H9 (cell line): ENCODE measurements at regions not wholly inside any gene's neighbourhood (a gene's known extent, or its start where the extent isn't known, plus 50 kb on each side); places are given as distances from the start of the nearest gene placed in this dataset.

Experiments
- DNase-seq: peaks from one replicate; pipeline ENCODE4 v3.0.0-alpha.2; 2017
- H2AFZ ChIP-seq: one replicate; pipeline ENCODE4 v1.6.1; 2013; ENCODE audit warnings: mild to moderate bottlenecking, low read length, control low read depth, moderate library complexity
- H2AK5ac ChIP-seq: 2 replicates; pipeline ENCODE4 v1.6.1; 2013; ENCODE audit warnings: low read length, control low read depth, mixed read lengths; ENCODE audit not compliant: insufficient read length
- H2BK120ac ChIP-seq: one replicate; pipeline ENCODE4 v1.6.1; 2013; ENCODE audit warnings: low read depth, mild to moderate bottlenecking, low read length, control low read depth, inconsistent platforms; ENCODE audit not compliant: poor library complexity, severe bottlenecking
- H2BK12ac ChIP-seq: 2 replicates; pipeline ENCODE4 v1.6.1; 2013; ENCODE audit warnings: low read length, control low read depth, mixed read lengths, low read depth; ENCODE audit not compliant: insufficient read length
- H2BK15ac ChIP-seq: 2 replicates; pipeline ENCODE4 v1.6.1; 2013; ENCODE audit warnings: low read depth, low read length, control low read depth
- H2BK20ac ChIP-seq: one replicate; pipeline ENCODE4 v1.6.1; 2013; ENCODE audit warnings: low read depth, mild to moderate bottlenecking, low read length, control low read depth, inconsistent platforms; ENCODE audit not compliant: poor library complexity, severe bottlenecking
- H2BK5ac ChIP-seq: 2 replicates; pipeline ENCODE4 v1.6.1; 2013; ENCODE audit warnings: low read length, control low read depth, mixed read lengths; ENCODE audit not compliant: insufficient read length
- H3K14ac ChIP-seq: 2 replicates; pipeline ENCODE4 v1.6.1; 2013; ENCODE audit warnings: low read length, control low read depth; ENCODE audit not compliant: insufficient read depth
- H3K18ac ChIP-seq: 2 replicates; pipeline ENCODE4 v1.6.1; 2013; ENCODE audit warnings: low read depth, mild to moderate bottlenecking, mixed read lengths, low read length, control low read depth; ENCODE audit not compliant: insufficient read length
- H3K23ac ChIP-seq: 2 replicates; pipeline ENCODE4 v1.6.1; 2013; ENCODE audit warnings: low read length, control low read depth, mixed read lengths, low read depth; ENCODE audit not compliant: insufficient read length
- H3K23me2 ChIP-seq: 2 replicates; pipeline ENCODE4 v1.6.1; 2013; ENCODE audit warnings: low read depth, mild to moderate bottlenecking, mixed read lengths, low read length, control low read depth; ENCODE audit not compliant: insufficient read length, poor library complexity, severe bottlenecking
- H3K27ac ChIP-seq: 2 replicates; pipeline ENCODE4 v1.5.1; 2013; ENCODE audit warnings: low read length, control low read depth, mixed read lengths, low read depth; ENCODE audit not compliant: insufficient read length
- H3K27me3 ChIP-seq: 2 replicates; pipeline ENCODE4 v1.6.1; 2013; ENCODE audit warnings: low read length, control low read depth, inconsistent platforms; ENCODE audit not compliant: insufficient read depth
- H3K4ac ChIP-seq: 2 replicates; pipeline ENCODE4 v1.6.1; 2013; ENCODE audit warnings: low read depth, mild to moderate bottlenecking, control low read depth, inconsistent platforms, low read length, moderate library complexity
- H3K4me1 ChIP-seq: 2 replicates; pipeline ENCODE4 v1.6.1; 2013; ENCODE audit warnings: low read length, control low read depth, inconsistent platforms; ENCODE audit not compliant: insufficient read depth
- H3K4me2 ChIP-seq: 2 replicates; pipeline ENCODE4 v1.6.1; 2013; ENCODE audit warnings: low read length, control low read depth, mixed read lengths; ENCODE audit not compliant: insufficient read length, insufficient read depth
- H3K56ac ChIP-seq: 2 replicates; pipeline ENCODE4 v1.6.1; 2013; ENCODE audit warnings: low read depth, mild to moderate bottlenecking, mixed read lengths, low read length, control low read depth; ENCODE audit not compliant: insufficient read length
- H3K79me1 ChIP-seq: 2 replicates; pipeline ENCODE4 v1.6.1; 2013; ENCODE audit warnings: low read depth, mild to moderate bottlenecking, moderate library complexity, low read length, control low read depth, inconsistent platforms; ENCODE audit not compliant: insufficient read depth, poor library complexity, severe bottlenecking
- H3K79me2 ChIP-seq: 2 replicates; pipeline ENCODE4 v1.6.1; 2013; ENCODE audit warnings: low read length, control low read depth, inconsistent platforms; ENCODE audit not compliant: insufficient read depth
- H3K9ac ChIP-seq: 2 replicates; pipeline ENCODE4 v1.6.1; 2013; ENCODE audit warnings: low read length, control low read depth, mixed read lengths; ENCODE audit not compliant: insufficient read length; ENCODE audit errors: extremely low read depth
- H3K9me3 ChIP-seq: one replicate; pipeline ENCODE4 v1.6.1; 2013; ENCODE audit warnings: low read depth, low read length, inconsistent platforms; ENCODE audit not compliant: control insufficient read depth
- H3T11ph ChIP-seq: one replicate; pipeline ENCODE4 v1.6.1; 2013; ENCODE audit warnings: mild to moderate bottlenecking, low read length, control low read depth, inconsistent platforms
- H4K20me1 ChIP-seq: one replicate; pipeline ENCODE4 v1.6.1; 2013; ENCODE audit not compliant: control insufficient read depth, insufficient read length, insufficient read depth
- H4K5ac ChIP-seq: 2 replicates; pipeline ENCODE4 v1.6.1; 2013; ENCODE audit warnings: low read depth, mild to moderate bottlenecking, mixed read lengths, low read length, control low read depth; ENCODE audit not compliant: insufficient read length
- H4K8ac ChIP-seq: replicated peaks from 2 replicates; pipeline ENCODE4 v1.6.1; 2013; ENCODE audit warnings: low read length, control low read depth, mixed read lengths, low read depth; ENCODE audit not compliant: insufficient read length
- H4K91ac ChIP-seq: 2 replicates; pipeline ENCODE4 v1.6.1; 2013; ENCODE audit warnings: low read depth, mild to moderate bottlenecking, moderate library complexity, mixed read lengths, low read length, control low read depth; ENCODE audit not compliant: insufficient read length
- H3K27ac Mint-ChIP-seq, 3 experiments: 2 replicates in 2 of 3; 3 replicates in 1 of 3; pipeline ENCODE4 v1.8.0; 2020 to 2021; ENCODE audit warnings: mixed read lengths in 3 of 3, mild to moderate bottlenecking in 1 of 3, moderate library complexity in 1 of 3
- H3K27me3 Mint-ChIP-seq: 2 replicates; pipeline ENCODE4 v1.8.0; 2021; ENCODE audit warnings: low read depth, mild to moderate bottlenecking, moderate library complexity, mixed read lengths
- H3K36me3 Mint-ChIP-seq, 3 experiments: 2 replicates in 2 of 3; 3 replicates in 1 of 3; pipeline ENCODE4 v1.8.0; 2020 to 2021; ENCODE audit warnings: low read depth in 3 of 3, mixed read lengths in 3 of 3; ENCODE audit not compliant: insufficient read depth in 1 of 3
- H3K4me1 Mint-ChIP-seq, 2 experiments: 2 replicates each; pipeline ENCODE4 v1.8.0; 2020; ENCODE audit warnings: mixed read lengths in 2 of 2
- H3K4me3 Mint-ChIP-seq, 2 experiments: 2 replicates in 1 of 2; 3 replicates in 1 of 2; pipeline ENCODE4 v1.8.0; 2020 to 2021; ENCODE audit warnings: mild to moderate bottlenecking in 2 of 2, mixed read lengths in 2 of 2, moderate library complexity in 1 of 2
- H3K9me3 Mint-ChIP-seq, 2 experiments: 2 replicates in 1 of 2; 3 replicates in 1 of 2; pipeline ENCODE4 v1.8.0; 2020; ENCODE audit warnings: mild to moderate bottlenecking in 2 of 2, mixed read lengths in 2 of 2, moderate library complexity in 1 of 2
- WGBS: extraction: QIAGEN DNeasy Blood & Tissue Kit; methylation state at CpG from one replicate; pipeline ENCODE4 v1.1.7; 2013; ENCODE audit warnings: missing lambda C conversion rate, low lambda C conversion rate, mixed read lengths; ENCODE audit not compliant: insufficient read length; ENCODE audit errors: extremely low coverage; 5-methylcytosine and 5-hydroxymethylcytosine counted together
- TF ChIP-seq, protein P1 (sequence below): fragments of 200-600 bp; sonication (generic); conservative IDR thresholded peaks from 3 replicates; pipeline ENCODE4 v1.8.0; 2021; ENCODE audit warnings: antibody characterized with exemption, mild to moderate bottlenecking

DNA sequence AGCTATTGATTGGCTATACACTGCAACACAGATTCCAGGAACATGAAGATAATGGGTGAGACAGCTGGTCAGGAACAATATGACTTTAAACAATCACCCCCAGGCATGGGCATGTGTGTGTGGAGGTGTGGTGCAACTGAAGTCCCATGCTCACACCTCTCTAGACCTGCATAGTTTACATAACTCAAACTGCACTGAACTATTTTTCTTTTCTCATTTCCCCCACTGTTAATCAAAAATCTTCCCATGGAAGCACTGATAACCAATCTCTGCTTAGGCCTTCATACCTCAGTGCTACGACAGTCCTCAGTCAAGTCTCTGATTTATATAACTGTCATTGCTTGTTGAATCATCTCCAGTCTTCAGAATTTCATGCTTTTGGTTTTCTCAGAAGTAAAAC, 600.2 kb downstream of the NTRK3 start:
- no peak overlapping the region for H3K4me2 ChIP-seq
- no peaks in the 10 kb centered on the region for H3K36me3 Mint-ChIP-seq
- DNase-seq, result no peak
- H2BK15ac ChIP-seq, result no peak overlapping the region
- no peak overlapping the region for H2AK5ac ChIP-seq
- H2BK5ac ChIP-seq, result no peak overlapping the region
- no peaks in the 10 kb centered on the region for H3K27me3 Mint-ChIP-seq
- no peak overlapping the region for H3K27ac Mint-ChIP-seq
- no peak overlapping the region for H3K14ac ChIP-seq
- no peak overlapping the region for H3K23ac ChIP-seq
- H4K8ac ChIP-seq, result no peak overlapping the region
- no peak overlapping the region for H2AFZ ChIP-seq
- no peaks in the 10 kb centered on the region for H3K9me3 Mint-ChIP-seq
- H3K23me2 ChIP-seq, result no peaks in the 10 kb centered on the region
- no peak overlapping the region for H3K9ac ChIP-seq
- H3K56ac ChIP-seq, result no peak overlapping the region
- H3K4ac ChIP-seq, result no peak overlapping the region
- TF ChIP-seq, protein P1, sequence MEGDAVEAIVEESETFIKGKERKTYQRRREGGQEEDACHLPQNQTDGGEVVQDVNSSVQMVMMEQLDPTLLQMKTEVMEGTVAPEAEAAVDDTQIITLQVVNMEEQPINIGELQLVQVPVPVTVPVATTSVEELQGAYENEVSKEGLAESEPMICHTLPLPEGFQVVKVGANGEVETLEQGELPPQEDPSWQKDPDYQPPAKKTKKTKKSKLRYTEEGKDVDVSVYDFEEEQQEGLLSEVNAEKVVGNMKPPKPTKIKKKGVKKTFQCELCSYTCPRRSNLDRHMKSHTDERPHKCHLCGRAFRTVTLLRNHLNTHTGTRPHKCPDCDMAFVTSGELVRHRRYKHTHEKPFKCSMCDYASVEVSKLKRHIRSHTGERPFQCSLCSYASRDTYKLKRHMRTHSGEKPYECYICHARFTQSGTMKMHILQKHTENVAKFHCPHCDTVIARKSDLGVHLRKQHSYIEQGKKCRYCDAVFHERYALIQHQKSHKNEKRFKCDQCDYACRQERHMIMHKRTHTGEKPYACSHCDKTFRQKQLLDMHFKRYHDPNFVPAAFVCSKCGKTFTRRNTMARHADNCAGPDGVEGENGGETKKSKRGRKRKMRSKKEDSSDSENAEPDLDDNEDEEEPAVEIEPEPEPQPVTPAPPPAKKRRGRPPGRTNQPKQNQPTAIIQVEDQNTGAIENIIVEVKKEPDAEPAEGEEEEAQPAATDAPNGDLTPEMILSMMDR, result no peak
- WGBS, result no CpG with 5 or more reads among the region's 1 CpG
- no peak overlapping the region for H4K5ac ChIP-seq
- no peak overlapping the region for H3K4me3 Mint-ChIP-seq
- no peaks in the 10 kb centered on the region for H4K20me1 ChIP-seq
- no peak overlapping the region for H3T11ph ChIP-seq
- H3K4me1 Mint-ChIP-seq, result no peaks in the 10 kb centered on the region; a peak in 1 of 4 replicates
- H2BK20ac ChIP-seq, result no peak overlapping the region
- H3K27ac ChIP-seq, result no peak overlapping the region
- no peak overlapping the region for H2BK12ac ChIP-seq
- H3K9me3 ChIP-seq, result no peaks in the 10 kb centered on the region
- H3K27me3 ChIP-seq, result no peaks in the 10 kb centered on the region
- H3K79me2 ChIP-seq, result no peaks in the 10 kb centered on the region
- no peaks in the 10 kb centered on the region for H3K79me1 ChIP-seq
- H2BK120ac ChIP-seq, result no peak overlapping the region
- H4K91ac ChIP-seq, result no peak overlapping the region
- H3K18ac ChIP-seq, result no peak overlapping the region
- H3K4me1 ChIP-seq, result no peaks in the 10 kb centered on the region
